Tibial nerve (tissue), 3 donors: ENCODE measurements at regions not wholly inside any gene's neighbourhood (a gene's known extent, or its start where the extent isn't known, plus 50 kb on each side); places are given as distances from the start of the nearest gene placed in this dataset.
"Not testable (repeated sequence)": the region's sequence is repeated elsewhere in the genome, so short reads cannot be mapped to it uniquely, and the experiment has no call there.

Source experiments
- CTCF ChIP-seq, 5 experiments: fragments of 200-600 bp in 3 of 5; fragments of 450-650 bp in 2 of 5; sonication (generic) in 3 of 5; IDR thresholded peaks; one replicate each; pipeline ENCODE4 v1.5.1; 2016 to 2019; ENCODE audit warnings: antibody characterized with exemption in 5 of 5, mild to moderate bottlenecking in 3 of 5, moderate library complexity in 2 of 5
- POLR2A ChIP-seq, 2 donors: fragments of 450-650 bp; IDR thresholded peaks; one replicate each; pipeline ENCODE4 v1.6.1; 2017; ENCODE audit warnings: antibody characterized with exemption in 2 of 2, mild to moderate bottlenecking in 2 of 2, moderate library complexity in 2 of 2

- not testable (repeated sequence) for TF ChIP-seq CTCF, POLR2A (IDR thresholded peaks at IDR 0.05)
Observed at GRCh38 chr15:89031637-89032285, 56.5 kb upstream of the ABHD2 start.
